Head of caudate nucleus (tissue), 42 donors: ENCODE measurements at regions not wholly inside any gene's neighbourhood (a gene's known extent, or its start where the extent isn't known, plus 50 kb on each side); places are given as distances from the start of the nearest gene placed in this dataset.

Experiments
- DNase-seq, 42 donors: peaks; one replicate each; pipeline versions ENCODE4 v3.0.0 to v3.0.0-alpha.2; 2020 to 2021; ENCODE audit warnings: mixed read lengths in 7 of 42
- intact Hi-C: fragments of 100-400 bp; cut with DNase I; formaldehyde crosslinking; loops from one replicate; pipeline ENCODE4 v1.15.0; 2022

DNA sequence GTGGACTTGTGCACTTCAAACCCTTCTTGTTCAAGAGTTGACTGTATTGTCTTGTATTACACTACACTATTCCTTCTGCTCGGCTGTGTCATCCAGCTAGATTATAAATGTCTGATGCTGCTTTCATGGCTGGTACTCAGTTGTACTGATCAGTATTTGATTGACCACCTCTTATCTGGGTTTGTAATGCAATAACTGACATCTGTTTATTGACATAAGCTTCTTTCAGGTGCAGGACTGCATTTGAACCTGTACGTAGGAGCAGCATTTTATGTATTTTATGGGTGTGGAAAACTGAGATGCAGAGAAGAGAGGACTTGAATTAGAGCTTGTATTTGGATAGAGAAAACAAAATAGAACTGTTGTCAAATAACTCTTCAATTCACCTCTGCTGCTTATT lies 309.2 kb downstream of the FGF9 start:
- no peak for DNase-seq
- intact Hi-C loops = no loop called here

DNA sequence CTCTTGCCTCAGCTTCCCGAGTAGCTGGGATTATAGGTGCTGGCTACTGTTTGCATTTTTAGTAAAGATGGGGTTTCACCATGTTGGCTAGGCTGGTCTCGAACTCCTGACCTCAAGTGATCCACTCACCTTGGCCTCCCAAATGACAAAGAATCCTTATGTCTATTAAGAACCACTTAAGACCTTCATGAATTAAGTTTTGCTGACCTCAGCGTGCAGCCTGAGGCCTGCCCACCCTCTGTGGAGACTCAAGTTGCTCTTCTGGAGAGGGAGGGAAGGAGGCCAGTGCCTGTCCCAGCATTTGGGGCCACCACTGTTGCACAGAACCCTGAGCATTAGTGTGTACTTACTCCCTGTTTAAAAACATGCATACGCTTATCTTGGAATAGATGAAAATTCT lies 313.3 kb downstream of the FGF9 start:
- intact Hi-C loops = no loop called here
- DNase-seq = no peak

DNA sequence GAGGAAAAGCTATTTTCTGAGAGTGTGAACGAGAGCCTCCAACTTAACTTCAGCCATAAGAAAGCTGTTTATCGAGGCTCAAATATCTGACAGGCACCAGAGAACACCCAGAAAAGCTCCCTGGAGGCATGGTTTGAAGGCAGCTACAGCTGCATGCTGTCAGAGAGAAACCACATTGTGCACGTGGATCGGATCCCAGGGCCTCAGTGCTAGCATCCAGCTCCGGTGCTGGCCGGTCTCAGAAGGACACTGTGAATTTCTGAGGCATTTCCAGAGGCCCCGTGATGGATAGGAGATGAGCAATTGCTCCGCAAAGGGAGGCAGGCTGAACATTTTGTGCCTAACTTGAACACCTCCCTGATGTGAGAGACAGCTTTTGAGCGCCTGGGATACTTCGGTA lies 315.7 kb downstream of the FGF9 start:
- intact Hi-C loops = no loop called here
- peak in 1 of 42 donors; percentile 16 for DNase-seq

DNA sequence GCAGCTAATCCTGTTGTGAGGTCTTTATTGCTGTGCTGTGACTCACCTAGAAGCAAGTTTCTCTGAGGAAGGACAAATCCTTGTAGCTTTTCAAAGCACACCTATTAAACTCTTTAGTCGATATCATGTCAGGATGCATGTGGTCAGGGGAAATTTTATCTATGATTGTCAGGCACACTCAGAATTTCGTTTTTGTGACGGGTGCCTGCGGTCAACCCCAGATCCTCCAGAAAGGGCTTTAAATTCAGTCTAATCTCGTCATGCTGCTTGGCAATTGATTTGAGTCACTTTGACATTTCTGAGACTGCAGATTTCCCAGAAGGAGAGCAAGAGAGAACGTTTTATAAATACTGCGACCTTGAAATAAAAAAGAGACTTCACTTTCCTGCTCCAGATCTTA lies 316.9 kb downstream of the FGF9 start:
- intact Hi-C loops = no loop called here
- DNase-seq = no peak

DNA sequence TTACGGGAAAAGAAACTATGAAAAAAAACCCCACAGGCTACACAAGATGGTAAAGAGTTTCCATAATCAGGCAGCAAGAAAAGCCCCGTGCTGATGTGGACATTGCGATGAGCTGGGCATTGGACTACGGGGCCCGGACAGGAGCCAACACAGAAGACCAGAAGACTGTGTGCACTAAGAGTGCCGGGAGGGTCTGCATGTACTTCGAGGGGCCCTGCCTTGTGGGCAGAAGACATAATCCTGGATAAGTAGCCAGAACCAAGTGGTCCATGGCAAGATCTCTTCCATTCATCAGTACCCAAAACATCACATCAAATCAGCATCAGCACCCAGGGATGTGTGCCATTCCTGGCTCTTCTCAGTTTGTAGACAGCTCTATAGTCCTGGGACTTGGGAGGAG lies 317.8 kb downstream of the FGF9 start:
- intact Hi-C loops = no loop called here
- DNase-seq = peak in 1 of 42 donors; percentile 10

DNA sequence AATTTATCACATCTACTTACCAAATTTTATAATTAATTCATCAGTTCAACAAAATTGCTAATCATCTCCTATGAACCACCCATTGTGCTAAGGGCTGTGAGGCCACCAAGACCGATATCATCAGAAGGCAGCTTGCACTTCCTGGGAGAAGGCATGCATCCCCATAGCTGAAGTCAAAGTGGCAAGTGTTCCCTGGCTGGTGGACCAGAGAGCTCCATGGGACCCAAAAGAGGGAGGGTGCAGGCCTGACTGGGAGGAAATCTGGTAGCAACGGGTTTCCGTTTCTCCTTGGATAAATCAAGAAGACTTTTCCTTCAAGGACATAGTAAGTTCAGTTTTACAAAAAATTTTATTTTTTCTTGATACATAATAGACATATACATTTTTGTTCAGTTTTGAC lies 325.2 kb downstream of the FGF9 start:
- intact Hi-C loops = no loop called here

DNA sequence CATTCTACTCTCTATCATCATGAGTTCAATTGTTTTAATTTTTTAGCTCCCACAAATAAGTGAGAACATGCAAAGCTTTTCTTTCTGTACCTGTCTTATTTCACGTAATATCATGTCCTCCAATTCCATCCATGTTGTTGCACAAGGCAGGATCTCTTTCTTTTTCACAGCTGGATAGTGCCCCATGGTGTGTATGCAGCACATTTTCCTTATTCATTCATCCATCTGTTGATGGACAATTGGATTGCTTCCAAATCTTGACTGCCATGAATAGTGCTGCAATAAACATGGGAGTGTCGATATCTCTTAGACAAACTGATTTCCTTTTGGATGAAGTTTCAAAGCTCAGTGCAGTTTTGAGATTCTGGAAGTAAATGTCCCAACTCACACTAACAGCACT lies 326.9 kb downstream of the FGF9 start:
- intact Hi-C loops = no loop called here
- no peak for DNase-seq

More for the DNA sequence above, 325.2 kb downstream of the FGF9 start:
- DNase-seq = no peak

DNA sequence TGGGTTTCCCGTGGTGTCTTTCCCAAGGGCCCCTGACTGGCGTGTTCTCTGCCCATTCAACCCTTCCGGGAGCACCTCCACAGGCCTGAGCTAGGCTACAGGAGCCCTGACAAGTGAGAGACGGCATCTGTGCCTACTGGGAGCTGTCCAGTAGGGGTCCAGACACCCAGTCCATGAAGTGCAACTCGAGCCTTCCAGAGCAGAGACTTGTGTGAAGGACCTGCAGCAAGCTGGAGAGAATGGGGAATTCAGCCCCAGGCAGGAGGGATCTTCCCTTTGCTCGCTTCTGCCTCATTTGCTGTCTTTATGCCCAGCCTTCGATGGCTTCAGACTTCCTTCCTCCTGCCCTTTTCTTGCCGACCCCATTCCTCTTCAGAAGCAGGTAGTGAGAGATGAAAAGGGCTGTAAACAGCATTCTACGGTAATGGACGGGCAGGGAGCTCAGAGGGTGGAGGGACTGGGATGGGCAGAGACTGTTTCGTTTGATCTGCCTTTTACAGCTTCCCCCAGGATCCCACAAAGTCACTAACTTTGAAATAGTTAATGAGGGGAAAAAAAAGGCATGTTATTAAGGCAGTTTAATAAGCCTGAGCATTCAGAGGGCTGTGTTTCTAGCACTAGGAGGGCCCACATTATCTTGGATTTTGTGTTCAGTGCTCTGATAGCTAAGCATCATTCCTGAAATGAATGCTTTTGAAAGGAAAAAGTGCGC lies 327.6 kb downstream of the FGF9 start:
- DNase-seq = no peak
- intact Hi-C loops = no loop called here

DNA sequence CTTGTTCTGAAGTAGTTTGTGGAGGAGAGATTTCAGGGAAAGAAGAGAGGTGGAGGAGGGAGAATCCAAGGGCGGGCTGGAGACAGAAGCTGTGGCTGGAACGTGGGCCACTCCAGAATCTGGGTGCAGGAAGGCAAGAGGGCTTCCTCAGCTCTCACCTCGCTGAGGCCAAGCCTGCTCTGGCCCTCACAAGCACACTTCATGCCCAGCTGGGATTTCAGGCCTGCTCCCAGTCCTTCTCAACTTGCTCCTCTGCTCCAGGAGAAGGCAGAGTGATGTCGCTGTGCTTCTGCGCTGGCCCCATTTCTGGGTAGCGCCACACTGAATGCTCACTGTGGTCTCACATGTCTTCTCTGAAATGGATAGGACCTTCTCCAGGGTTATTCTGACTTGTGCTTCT lies 328.8 kb downstream of the FGF9 start:
- intact Hi-C loops = no loop called here

DNA sequence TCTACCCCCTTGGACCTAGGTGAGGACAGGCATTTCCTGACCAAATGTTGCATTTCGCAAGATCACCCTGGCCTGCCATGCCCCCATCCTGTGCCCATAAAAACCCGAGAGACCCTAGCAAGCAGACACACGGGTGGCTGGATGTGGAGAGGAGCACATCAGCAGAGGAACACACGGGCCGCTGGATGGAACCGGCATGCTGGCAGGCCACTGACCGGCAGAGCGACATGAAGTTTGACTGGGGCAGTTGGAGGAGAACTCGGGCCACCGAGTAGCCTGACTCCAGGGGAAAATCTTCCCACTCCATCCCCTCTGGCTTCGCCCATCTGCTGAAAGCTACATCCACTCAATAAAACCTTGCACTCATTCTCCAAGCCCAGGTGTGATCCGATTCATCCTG lies 329.3 kb downstream of the FGF9 start:
- DNase-seq = no peak
- intact Hi-C loops = no loop called here

More for the DNA sequence above, 328.8 kb downstream of the FGF9 start:
- DNase-seq = no peak

DNA sequence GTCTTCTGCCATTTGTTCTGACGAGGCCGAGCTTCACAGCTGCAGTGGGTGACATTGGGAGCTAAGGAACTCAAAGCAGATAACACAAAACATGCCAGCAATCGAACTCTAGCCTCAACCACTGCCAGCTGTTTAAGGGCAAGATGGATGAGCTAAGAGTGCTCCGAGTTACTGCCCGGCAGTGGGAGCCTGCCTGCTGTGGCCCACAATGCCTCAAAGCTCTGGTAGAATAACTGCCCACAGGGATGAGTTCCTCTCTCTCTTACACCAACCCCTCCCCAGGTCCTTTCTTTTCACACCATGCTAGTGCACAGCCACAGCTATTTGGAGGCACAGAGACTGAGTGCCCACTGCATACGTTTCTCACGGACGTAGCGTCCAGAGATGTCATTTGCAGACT lies 330.5 kb downstream of the FGF9 start:
- intact Hi-C loops = no loop called here
- DNase-seq = no peak

DNA sequence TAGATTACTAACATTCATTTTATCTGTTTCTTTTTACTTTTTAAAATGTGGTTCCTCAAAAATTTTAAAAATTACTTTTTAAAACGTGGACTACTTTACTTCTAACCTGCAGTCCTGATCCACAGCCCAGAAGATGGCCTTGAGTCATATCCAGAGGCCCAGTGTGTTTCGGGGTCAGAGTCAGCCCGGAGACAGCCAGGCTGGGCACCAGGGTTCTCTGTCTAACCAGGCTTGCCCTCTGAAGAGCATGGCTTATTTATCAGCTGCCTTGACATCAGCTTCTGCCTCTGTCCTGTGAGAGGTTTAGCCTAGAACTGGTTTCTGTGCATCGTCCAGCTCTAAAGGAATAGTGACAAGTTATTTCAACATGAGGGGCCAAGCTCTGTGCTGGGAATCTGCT lies 332.0 kb downstream of the FGF9 start:
- intact Hi-C loops = no loop called here
- DNase-seq = no peak

DNA sequence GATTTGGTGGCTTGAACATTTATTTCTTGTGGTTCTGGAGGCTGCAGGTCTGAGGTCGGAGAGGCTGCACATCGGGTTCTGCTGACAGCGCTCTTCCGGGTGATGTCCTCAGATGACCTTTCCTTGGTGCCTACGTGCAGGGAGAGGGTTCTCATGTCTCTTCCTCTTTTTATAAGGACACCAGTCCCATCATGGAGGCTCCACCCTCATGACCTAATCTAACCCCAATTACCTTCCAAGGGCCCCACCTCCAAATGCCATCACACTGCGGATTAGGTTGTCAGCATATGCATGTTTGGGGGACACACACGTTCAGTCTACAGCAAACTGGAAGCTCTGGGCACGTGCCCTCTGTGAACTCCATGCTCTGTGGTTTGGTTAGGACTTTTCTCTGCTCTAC lies 338.6 kb downstream of the FGF9 start:
- DNase-seq = no peak
- intact Hi-C loops = no loop called here

DNA sequence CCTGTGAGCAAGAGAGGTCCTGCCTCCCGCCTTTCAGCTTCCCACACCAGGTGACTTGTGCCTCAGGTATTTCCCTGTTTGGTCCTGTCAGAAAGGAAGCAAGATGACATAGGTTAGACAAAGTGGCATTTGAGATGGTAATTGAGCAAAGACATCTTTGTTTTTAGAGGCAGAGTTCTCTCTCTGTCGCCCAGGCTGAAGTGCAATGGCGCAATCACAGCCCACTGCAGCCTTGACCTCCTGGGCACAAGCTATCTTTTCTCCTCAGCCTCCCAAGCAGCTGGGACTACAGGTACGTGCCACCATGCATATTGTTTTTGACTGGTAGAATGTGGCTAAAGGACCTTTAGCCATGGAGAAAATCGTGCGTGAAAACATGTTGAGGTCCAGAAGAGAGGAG lies 339.1 kb downstream of the FGF9 start:
- no peak for DNase-seq
- intact Hi-C loops = no loop called here

DNA sequence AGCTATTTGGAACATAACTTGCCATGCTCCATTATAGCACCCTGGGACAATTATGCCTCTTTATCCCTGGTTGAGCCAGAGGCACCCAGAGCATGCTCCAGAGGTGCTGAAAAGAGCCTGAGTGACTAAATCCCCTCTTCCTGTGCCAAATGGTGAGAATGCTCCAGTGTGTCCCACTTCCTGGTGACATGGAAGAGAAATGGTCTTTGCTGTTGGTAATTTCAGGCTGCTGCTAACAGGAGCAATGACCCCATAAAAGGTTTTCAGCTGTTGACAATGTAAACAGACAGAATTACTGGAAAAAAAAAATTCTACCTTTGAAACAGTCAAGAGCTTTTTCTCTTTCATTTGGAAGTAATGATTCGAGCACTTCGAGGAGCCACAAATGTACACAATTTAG lies 341.8 kb downstream of the FGF9 start:
- intact Hi-C loops = no loop called here
- no peak for DNase-seq

DNA sequence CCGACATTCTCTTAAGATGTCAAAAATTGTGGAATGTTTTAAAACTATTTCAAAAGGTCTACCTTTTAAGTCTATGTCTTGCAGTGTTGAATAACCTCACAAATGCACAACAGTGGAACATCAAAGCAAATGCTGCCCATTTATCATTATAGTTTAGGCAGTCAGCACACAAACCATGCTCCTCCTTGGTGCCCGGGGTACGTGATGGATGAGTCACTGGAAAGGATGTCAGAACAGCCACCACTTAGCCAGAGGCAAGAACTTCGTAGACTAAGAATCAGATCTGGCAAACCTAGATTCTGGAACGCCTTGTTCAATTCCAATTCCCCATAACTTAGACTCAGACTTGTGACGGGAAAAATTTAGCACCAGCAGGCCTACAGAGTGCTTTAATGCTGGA lies 343.6 kb downstream of the FGF9 start:
- no peak for DNase-seq
- intact Hi-C loops = no loop called here

DNA sequence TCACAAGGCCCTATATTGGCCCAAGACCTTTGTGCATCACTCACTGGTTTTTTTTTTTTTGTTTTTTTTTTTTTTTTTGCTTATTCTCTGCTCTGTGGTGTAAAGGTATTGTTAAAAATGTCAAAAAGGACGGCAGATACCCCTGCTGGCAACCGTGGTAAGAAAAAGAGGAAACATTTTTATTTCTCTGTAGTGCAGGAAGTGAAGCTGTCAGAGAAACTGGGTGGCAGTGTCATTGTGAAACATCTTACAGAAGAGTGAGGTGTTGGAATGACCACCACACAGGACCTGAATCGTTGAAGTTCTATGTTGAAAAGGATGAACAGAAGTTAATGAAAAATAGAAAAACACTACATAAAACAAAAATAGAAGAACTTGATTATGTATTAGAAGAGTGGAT lies 346.4 kb downstream of the FGF9 start:
- no peak for DNase-seq
- intact Hi-C loops = no loop called here

DNA sequence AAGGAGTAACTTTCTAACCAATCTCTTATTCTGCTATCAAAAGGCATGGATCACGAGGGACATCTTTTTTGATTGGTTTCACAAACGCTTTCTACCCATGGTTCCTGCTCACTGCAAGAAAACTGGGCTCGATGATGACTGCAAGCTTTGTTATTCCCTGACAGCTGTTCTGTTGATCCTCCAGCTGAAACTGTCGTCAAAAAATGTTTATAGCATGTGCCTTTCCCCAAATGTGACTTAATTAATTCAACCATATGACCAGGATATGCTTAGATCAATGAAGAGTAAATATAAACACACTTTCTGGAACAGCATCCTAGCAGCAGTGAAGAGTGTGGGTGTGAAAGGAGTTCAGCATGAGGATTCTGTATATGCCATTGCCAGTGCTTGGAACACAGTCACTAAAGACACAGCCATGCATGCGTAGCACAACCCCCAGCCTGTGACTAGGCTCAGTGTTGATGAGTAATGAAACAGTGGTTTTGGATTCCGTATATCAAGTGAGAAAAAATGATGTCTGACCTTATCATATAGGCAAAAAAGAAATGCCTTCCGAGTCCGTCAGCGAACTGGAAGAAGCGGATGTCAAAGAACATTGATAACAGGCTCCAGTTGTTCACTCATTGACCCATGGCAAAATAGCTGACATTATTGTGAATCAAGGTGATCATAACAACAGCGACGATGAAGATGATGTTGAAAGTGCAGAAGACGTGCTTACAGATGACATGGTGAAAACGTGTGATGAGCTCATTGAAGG lies 347.4 kb downstream of the FGF9 start:
- intact Hi-C loops = no loop called here
- DNase-seq = no peak

DNA sequence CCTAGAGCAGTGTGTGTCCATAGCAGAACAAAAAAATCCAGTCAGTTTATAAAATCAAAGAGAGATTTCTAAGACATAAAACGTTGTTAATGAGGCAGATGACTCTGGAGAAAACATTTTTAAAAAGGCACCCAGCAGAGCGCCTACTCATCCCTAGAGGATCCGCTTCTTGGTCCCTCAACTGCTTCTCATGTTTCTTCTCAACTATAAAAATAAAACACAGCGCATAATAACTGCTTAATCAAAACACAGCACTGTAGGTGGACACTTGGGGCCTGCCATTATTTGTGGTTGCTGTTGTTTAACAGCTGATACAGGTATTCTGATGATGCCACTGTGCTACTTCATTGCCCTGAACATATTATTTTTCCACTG lies 347.9 kb downstream of the FGF9 start:
- DNase-seq = no peak
- intact Hi-C loops = no loop called here

DNA sequence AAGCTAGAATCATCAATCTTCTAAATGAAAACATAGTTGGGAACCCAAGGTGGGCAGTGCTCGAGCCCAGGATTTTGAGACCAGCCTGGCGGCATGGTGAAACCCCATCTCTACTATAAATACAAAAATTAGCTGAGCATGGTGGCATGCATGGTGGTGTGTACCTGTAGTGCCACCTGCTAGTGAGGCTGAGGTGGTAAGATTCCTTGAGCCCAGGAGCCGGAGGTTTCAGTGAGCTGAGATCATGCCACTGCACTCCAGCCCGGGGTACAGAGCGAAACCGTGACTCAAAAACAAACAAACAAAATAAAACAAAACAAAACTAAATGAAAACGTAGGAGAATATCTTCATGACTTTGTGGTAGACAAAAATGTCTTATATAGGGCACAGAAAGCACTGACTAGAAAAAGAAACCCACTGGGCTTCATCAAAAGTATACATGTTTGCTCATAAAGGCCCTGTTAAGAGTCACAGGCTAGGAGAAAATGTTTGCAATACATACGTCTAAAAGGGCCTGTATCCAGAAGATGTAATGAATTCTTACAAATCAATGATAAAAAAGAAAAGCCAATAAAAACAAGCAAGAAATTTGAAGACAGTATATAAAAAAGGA lies 353.6 kb downstream of the FGF9 start:
- intact Hi-C loops = no loop called here
- no peak for DNase-seq

DNA sequence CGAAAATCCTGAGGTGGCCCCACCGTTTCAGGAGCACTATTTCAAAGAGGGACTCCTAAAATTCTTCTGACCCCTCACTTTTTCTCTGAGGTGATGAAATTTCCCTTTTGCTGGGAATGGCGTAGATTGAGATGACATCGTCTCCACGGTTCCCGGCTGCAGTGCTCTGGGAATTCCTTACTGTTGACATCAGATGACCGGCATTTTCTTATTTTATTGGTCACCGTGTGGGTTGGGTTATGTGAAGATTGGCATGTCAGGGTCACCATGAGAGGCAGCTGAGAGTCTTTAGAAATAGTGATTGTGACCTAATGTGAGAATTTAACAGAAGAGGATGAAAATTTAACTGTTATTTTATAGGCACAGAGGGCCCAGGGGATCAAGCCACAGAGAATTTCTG lies 356.7 kb downstream of the FGF9 start:
- intact Hi-C loops = no loop called here

More for the DNA sequence above, 356.7 kb downstream of the FGF9 start:
- no peak for DNase-seq
